AG09319 (cell line): ENCODE measurements at regions not wholly inside any gene's neighbourhood (a gene's known extent, or its start where the extent isn't known, plus 50 kb on each side); places are given as distances from the start of the nearest gene placed in this dataset.
"Not testable (repeated sequence)": the region's sequence is repeated elsewhere in the genome, so short reads cannot be mapped to it uniquely, and the experiment has no call there.

Experiments used
- DNase-seq: peaks from one replicate; pipeline ENCODE4 v3.0.0-alpha.2; 2010; ENCODE audit warnings: low read depth; ENCODE audit errors: extremely low read depth
- CTCF ChIP-seq: IDR thresholded peaks from 2 replicates; pipeline ENCODE4 v1.5.1; 2011; ENCODE audit warnings: low read depth, mild to moderate bottlenecking, inconsistent platforms, low read length, moderate library complexity

DNA sequence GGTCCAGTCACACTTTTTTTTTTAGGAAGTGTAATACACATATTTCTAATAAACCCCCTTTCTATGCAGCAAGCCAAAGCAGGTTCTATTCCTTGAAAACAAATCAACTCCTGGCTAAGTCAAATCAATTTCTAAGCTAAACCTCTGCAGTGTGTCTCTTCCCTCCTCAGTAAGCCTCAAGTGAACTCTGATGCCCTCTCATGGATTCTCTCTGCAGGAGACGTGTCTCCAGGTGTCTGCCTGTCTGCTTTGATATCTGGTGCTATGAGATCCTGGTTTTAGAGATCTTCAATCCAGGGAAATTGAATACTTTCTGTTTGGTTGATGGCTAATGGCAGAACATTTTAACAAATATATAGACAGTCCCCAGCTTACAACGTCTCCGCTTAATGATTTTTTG, 791.7 kb downstream of the AACS start:
- no peak for DNase-seq
- TF ChIP-seq CTCF: no peak

- no peak for DNase-seq
- no peak for TF ChIP-seq CTCF
Observed at GRCh38 chr12:125860672-125861288, 795.5 kb downstream of the AACS start.

GRCh38 chr12:125861299-125862281, 796.4 kb downstream of the AACS start:
- no peak for DNase-seq
- no peak for TF ChIP-seq CTCF

DNA sequence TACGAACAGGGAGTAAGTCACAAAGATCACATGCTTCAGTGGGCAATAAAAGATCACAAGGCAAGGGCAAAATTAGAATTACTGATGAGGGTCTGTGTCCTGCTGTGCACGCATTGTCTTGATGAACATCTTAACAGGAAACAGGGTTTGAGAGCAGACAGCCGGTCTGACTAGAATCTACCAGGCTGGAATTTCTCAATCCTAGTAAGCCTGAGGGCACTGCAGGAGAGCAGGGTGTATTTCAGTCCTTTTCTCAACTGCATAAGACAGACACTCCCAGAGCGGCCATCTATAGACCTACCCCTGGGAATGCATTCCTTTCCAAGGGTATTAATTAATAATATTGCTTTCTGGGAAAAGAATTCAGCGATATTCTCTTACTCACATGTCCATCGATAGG, 800.0 kb downstream of the AACS start:
- DNase-seq: not testable (repeated sequence)

DNA sequence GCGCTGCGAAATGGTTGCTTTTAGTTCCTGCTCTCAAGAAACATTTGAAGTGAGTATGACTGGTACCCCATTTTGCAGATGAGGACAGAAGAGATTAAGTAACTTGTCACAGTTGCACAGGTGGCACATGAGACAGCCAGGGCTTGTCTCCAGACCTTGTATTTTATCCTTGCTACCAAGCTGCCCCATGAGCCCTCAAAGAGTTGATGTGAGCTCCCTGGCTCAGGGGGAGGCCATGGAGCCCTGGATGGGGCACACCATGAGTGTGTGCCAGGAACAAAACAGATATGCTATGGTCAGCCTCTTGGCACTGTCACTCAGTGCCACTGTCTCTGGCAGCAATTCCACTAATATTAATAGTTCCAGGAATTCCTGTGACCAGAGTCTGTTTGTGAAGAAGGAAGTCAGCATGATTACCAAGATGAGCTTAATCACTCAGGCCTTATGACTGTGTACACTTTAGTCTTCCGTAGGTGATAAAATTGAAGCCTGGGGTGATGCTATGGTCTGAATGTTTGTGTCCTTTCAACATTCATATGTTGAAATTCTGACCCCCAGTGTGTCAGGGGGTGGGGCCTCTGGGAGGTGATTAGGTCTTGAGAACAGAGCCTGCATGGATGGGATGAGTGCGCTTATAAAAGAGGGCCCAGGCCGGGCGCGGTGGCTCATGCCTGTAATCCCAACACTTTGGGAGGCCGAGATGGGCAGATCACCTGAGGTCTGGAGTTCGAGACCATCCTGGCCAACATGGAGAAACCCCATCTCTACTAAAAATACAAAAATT, 806.8 kb downstream of the AACS start:
- no peak for TF ChIP-seq CTCF
- no peak for DNase-seq

- DNase-seq: no peak
- no peak for TF ChIP-seq CTCF
Observed at GRCh38 chr12:125873016-125873415, 807.8 kb downstream of the AACS start.

GRCh38 chr12:125878483-125878882, 813.2 kb downstream of the AACS start:
- TF ChIP-seq CTCF: no peak
- DNase-seq: no peak
